ENCODE measurements at regions not wholly inside any gene's neighbourhood (a gene's known extent, or its start where the extent isn't known, plus 50 kb on each side); places are given as distances from the start of the nearest gene placed in this dataset.

- no peak for TF ChIP-seq ETS1 (IDR thresholded peaks at IDR 0.05)
Measured at GRCh38 chr13:22517544-22517943, 663.2 kb upstream of the SGCG start (continued).

GRCh38 chr13:22536851-22537250 lies 643.9 kb upstream of the SGCG start:
- Histone ChIP-seq H3K4me2 (no peak overlapping the region), H3K9me2 (ENCODE audit: insufficient read depth) (no peaks in the 10 kb centered on the region), H3K27me3 (ENCODE audit: insufficient read depth) (no peaks in the 10 kb centered on the region), H3K79me2 (replicated peaks; ENCODE audit: insufficient read depth) (no peaks in the 10 kb centered on the region), H3K36me3 (ENCODE audit: insufficient read depth) (no peaks in the 10 kb centered on the region), H4K20me1 (replicated peaks; ENCODE audit: insufficient read depth) (no peaks in the 10 kb centered on the region), H3K4me3 (no peak overlapping the region), H3K4me1 (ENCODE audit: insufficient read depth) (no peaks in the 10 kb centered on the region), H3K27ac (ENCODE audit: low read depth) (no peak overlapping the region), H3F3A (replicated peaks; ENCODE audit: low read depth) (no peaks in the 10 kb centered on the region), H2AFZ (no peak overlapping the region)
- no peak for DNase-seq (ENCODE audit: low spot score)
- peaks cover 3% of the 10 kb centered on the region; the same call in 2 of the 3 replicates for H3K36me3 Mint-ChIP-seq (ENCODE audit: low read depth)
- ATAC-seq, result no peak
- H3K4me3 Mint-ChIP-seq, result no peak overlapping the region
- peaks cover 1% of the 10 kb centered on the region for H3K27me3 Mint-ChIP-seq (ENCODE audit: insufficient read depth, low read depth, poor library complexity)
- TF ChIP-seq ZNF331 (CRISPR knock-in tag; IDR thresholded peaks at IDR 0.05; ENCODE audit: low read depth), result no peak
- no peak for TF ChIP-seq POLR2AphosphoS5 (IDR thresholded peaks at IDR 0.05; ENCODE audit: low read depth)
- no peak for TF ChIP-seq REST (IDR thresholded peaks at IDR 0.05; ENCODE audit: unreplicated experiment)
- TF ChIP-seq STAT1 (IDR thresholded peaks at IDR 0.05; ENCODE audit: unreplicated experiment), result no peak
- TF ChIP-seq CREB1 (CRISPR knock-in tag; IDR thresholded peaks at IDR 0.05; ENCODE audit: low read depth), result no peak
- no peak for TF ChIP-seq NANOG (IDR thresholded peaks at IDR 0.05; ENCODE audit: borderline replicate concordance)
- peaks cover 7% of the 10 kb centered on the region; the same call in 2 of the 3 replicates for H3K9me3 Mint-ChIP-seq
- H3K27ac Mint-ChIP-seq, result no peak overlapping the region
- H3K4me1 Mint-ChIP-seq, result no peaks in the 10 kb centered on the region

GRCh38 chr13:22538400-22538799 lies 642.4 kb upstream of the SGCG start:
- H3K27ac Mint-ChIP-seq, result no peak overlapping the region
- no peak overlapping the region for H3K4me2 ChIP-seq
- ATAC-seq (no peak), DNase-seq (ENCODE audit: low spot score) (no peak)
- no peaks in the 10 kb centered on the region for H3K79me2 ChIP-seq (replicated peaks; ENCODE audit: insufficient read depth)
- H3K9me2 ChIP-seq (ENCODE audit: insufficient read depth), result no peaks in the 10 kb centered on the region
- no peak overlapping the region for H3K4me3 Mint-ChIP-seq
- H4K20me1 ChIP-seq (replicated peaks; ENCODE audit: insufficient read depth), result no peaks in the 10 kb centered on the region
- no peaks in the 10 kb centered on the region for H3K36me3 ChIP-seq (ENCODE audit: insufficient read depth)
- H3K27me3 Mint-ChIP-seq (ENCODE audit: insufficient read depth, low read depth, poor library complexity), result peaks cover 1% of the 10 kb centered on the region
- H3K27me3 ChIP-seq (ENCODE audit: insufficient read depth), result no peaks in the 10 kb centered on the region
- H3K4me1 ChIP-seq (ENCODE audit: insufficient read depth), result no peaks in the 10 kb centered on the region
- H3K36me3 Mint-ChIP-seq (ENCODE audit: low read depth), result peaks cover under 1% of the 10 kb centered on the region; the same call in 2 of the 3 replicates
- H3K4me3 ChIP-seq, result no peak overlapping the region
- no peaks in the 10 kb centered on the region for H3F3A ChIP-seq (replicated peaks; ENCODE audit: low read depth)
- H3K27ac ChIP-seq (ENCODE audit: low read depth), result no peak overlapping the region
- no peak overlapping the region for H2AFZ ChIP-seq
- H3K4me1 Mint-ChIP-seq, result no peaks in the 10 kb centered on the region
- H3K9me3 Mint-ChIP-seq, result peaks cover 5% of the 10 kb centered on the region; the same call in 2 of the 3 replicates
- no peak for TF ChIP-seq REST (IDR thresholded peaks at IDR 0.05; ENCODE audit: unreplicated experiment)
- TF ChIP-seq JUNB (IDR thresholded peaks at IDR 0.05; ENCODE audit: unreplicated experiment), result no peak
- no peak for TF ChIP-seq EZH2phosphoT487 (IDR thresholded peaks at IDR 0.05; ENCODE audit: unreplicated experiment)
- TF ChIP-seq NANOG (IDR thresholded peaks at IDR 0.05; ENCODE audit: borderline replicate concordance), result no peak
- no peak for TF ChIP-seq CTCF (conservative IDR thresholded peaks at IDR 0.05; ENCODE audit: low read depth in 2 of 2)
- no peak for TF ChIP-seq POLR2AphosphoS5 (IDR thresholded peaks at IDR 0.05; ENCODE audit: low read depth)
- no peak for TF ChIP-seq ZNF331 (CRISPR knock-in tag; IDR thresholded peaks at IDR 0.05; ENCODE audit: low read depth)
- no peak for TF ChIP-seq ETS1 (IDR thresholded peaks at IDR 0.05)

Data from GM23338 (cell line).